Bone marrow (tissue), 2 donors: ENCODE measurements at regions not wholly inside any gene's neighbourhood (a gene's known extent, or its start where the extent isn't known, plus 50 kb on each side); places are given as distances from the start of the nearest gene placed in this dataset.
"Not testable (repeated sequence)": the region's sequence is repeated elsewhere in the genome, so short reads cannot be mapped to it uniquely, and the experiment has no call there.

Source experiments
- DNase-seq, 2 donors: peaks; one replicate each; lab custom pipeline; 2025; lab: John Stamatoyannopoulos, UW

DNA sequence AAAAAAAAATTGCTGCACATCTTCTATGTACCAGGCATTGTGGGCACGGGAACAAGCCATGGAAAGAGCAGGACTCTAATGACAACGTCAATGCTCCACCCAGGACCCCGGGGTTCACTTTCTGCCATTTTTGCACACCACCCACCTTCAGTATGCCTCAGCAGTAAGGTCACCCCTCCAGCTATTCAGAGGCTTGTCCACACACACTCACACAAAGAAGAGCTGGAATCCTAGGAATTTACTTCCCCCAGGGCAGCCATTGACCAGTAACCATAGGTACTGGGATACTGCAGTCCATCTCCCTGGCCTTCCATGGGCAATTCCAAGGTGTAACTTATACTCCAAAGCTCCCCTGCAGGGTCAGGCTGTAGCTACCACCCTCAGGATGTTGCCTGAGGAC, 170.8 kb downstream of the SUCLG1 start:
- DNase-seq, result no peak

DNA sequence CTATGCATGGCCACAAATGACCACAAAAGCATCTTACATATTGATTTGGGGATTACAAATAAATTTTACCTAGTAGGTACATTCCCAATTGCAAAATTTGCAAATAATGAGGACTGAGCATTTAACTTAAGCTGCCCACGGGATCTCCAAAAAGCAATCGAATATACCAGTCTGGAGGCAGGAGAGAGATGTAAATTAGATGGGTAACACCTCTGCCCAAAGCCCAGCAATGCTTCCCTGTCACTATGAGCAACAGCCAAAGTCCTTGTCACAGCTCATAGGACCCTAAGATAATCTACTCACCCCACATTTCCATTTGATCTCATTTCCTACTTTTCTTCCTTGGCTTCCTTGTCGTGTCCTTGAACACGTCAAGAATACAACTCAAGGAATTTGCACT, 172.2 kb downstream of the SUCLG1 start:
- DNase-seq, result no peak

DNA sequence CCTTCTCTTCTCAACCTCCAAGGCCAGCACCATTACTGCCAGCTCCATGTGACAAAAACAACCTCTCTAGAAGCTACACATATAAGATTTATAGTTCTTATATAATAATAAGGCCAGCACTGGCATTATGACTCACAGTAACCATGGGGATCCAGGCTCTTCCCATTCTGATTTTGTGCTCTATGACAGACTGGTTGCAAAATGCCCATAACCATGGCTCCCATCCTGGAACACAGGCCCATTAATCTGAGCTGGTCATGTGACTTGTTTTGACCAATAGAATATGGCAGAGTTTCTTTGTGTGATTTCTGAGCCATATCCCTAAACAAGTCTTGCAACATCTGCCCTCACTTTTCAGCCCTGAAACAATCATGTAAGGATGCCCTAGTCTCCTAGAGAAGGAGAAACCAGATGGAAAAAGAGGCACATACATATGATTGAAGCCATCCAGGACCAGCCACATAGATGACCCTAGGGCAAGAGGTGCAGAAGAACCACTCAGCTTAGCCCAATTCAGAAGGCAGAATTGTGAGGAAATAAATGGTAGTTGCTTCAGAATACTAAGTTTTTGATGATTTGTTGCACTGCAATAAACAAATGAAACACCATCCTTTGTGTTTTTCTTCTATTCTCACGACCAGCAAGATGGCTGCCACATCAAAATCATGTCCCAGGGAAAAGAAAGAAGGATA, 173.9 kb downstream of the SUCLG1 start:
- no peak for DNase-seq

DNA sequence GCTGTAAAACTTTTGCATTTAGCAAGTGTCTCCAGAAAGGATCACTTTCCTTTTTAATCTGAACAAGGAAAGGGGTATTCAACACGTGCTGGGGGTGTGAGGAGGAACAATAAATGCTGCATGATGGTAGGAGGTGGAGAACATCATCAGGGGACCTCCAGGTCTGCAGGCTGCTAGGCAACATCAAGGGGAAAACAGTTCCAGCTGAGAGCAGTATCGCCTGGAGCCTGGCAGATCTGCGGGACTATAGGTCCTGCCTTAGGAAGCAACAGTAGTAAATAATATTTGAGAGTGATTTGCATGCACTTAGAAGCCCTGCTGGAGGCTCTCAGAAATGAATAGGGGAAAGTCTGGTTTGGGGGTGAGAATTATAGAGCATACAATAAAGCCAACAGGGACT, 175.6 kb downstream of the SUCLG1 start:
- DNase-seq, result no peak

DNA sequence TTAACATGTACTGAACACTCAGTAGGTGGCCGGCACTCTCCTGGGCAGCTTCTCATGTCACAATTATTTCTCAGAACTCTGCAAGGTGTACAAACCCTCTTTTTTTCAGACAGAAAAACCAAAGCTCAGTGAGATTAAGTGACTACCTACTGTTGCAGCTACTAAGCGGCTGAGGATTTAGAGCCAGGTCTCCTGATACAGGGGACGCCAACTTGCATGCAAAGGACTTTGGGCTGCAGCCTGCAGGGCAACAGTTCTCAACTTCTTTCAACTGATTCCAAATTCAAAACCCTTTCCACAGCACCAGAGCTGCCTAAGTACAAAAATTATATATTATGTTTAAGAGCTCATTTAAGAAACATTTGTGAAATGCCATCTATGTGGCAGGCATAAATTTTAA, 177.6 kb downstream of the SUCLG1 start:
- DNase-seq, result no peak

DNA sequence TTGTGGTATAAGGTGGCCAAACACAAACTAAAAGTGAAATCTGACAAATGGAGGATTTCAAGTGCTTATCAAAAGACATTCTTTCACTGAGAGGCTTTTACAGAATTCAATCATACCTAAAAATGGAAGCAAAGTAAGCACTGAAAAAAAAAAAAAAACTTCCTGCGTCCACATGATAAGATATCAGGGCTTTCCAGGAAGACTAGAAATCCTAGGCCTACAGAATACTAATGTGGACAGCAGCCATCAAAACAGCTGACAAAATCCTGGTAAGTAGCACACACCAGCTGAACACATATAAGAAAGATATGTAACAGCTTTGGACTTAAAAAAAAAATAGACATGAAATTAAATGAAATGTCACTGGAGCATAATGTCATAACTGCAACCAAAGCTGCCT, 178.2 kb downstream of the SUCLG1 start:
- DNase-seq, result no peak

DNA sequence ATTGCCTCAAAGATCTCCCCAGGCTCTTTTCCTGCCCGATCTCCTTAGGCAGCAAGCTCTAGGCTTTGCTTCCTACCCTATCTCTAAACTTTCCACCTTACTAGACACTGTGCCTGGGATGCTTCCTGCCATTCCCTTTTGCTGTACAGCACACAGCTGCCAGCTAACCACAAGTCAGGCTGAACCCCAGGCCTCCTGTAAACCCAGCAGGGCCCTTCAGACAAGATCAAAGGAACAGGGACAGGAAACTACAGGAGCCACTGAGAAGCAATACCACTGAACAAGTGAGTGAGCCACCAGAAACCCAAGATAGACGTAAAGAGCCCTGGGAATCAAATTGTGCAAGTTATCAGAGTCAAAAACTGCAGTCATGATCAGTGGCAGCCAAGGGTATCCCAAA, 180.7 kb downstream of the SUCLG1 start:
- no peak for DNase-seq

DNA sequence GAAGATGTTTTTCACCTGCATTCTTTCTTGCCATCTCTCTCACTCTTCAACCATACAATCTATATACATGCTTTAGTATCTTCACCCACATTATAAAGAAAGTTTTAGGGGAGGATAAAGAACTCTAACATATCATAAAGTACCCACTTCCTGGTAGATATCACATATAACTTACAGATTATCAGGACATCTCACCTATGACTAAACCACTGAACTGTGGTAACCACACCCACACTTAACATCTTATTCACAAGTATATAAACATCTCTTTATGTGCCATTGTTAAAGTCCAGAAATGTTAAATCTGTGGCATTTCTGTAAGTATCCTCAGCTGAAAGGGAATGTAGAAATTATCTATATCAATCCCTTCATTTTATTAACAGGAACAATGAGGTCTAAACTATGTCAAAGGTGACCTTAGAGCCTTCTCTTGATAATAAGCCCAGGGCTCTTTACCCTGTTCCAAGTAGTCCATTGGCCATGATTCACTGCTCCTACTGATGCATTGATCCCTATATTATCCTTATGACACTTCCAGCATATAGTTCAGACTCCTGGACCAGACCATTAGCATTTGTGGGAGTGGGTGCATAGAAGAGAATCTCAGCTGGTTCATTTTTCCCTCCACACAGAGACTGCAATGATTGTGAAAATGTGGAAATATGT, 182.4 kb downstream of the SUCLG1 start:
- DNase-seq, result no peak

DNA sequence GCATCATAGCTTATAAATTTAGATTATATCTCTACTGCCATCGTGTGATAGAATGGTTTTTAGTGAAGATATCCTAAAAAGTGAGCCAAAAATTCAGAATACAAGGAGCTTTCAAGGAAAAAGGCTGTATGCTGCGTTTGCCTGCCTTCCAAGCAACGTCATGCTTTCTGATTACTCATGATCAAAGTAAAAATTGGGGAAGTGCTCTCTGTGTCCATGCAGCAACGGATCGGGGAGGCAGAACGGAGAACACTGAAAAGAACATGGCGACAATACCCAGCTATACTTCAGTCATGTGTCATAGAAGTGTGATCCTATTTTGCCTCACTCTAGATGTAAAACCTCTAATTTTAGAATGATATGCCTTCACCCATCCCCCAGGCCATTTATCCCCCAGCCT, 185.7 kb downstream of the SUCLG1 start:
- DNase-seq, result no peak

DNA sequence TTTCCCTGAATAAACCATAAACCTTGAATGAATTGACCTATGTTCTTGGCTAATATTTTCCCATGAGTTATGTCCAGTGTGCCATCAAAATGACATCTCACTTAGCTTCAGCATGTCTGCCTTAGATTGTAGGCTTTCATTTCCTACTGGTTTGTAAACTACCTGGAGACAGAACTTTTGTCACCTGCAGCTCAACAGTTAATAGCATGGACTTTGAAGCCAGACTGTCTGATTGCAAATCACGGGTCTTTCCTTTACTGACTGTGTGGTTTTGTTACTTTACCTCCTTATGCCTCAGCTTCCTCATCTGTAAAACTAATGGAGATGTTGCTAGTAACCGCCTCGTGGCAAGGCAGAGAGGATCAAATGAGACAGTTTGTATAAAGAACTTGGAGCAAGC, 187.1 kb downstream of the SUCLG1 start:
- DNase-seq, result no peak

DNA sequence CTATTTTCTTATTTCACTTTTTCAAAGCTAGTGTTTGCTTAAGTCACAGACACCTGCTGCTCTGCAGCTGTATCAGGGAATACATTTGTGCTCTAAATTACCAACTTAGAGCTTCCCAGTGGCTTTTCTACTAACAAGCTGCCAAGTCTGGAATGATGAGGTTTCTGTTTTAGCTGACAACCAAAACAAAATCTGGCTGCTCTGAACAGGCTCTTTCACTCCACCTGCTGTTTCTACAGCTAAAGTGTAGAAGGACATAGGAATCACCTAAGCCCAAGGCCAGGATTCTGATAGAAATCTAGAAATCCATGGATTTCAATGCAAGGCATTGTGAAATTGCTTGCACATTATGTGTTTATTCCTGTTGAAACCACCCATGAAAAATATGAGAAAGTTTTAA, 201.2 kb downstream of the SUCLG1 start:
- no peak for DNase-seq

DNA sequence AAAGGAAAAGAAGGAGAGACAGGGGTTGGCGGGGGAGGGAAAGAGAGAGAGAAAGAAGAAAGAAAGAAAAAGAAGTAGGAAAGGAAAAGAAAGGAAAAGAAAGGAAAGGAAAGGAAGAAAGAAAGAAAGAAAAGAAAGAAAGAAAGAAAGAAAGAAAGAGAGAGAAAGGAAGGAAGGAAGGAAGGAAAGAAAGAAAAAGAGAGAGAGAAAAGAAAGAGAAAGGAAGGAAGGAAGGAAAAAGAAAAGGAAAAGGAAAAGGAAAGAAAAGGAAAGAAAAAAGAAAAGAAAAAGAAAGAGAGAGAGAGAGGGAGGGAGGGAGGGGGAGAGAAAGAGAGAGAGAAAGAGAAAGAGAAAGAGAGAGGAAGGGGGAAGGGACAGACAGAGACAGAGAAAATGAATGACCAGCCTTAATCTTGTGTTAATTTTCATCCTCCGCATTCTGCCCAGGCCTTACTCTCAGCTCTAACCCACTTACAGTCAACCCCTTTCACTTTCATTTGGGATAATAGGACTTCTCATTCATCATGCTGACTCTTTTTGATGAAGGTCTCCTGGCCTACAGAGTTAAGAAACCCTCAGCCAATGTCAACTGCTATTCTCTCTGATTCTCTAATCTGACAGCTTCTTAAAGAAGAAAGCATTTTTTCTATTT, 207.3 kb downstream of the SUCLG1 start:
- no peak for DNase-seq

DNA sequence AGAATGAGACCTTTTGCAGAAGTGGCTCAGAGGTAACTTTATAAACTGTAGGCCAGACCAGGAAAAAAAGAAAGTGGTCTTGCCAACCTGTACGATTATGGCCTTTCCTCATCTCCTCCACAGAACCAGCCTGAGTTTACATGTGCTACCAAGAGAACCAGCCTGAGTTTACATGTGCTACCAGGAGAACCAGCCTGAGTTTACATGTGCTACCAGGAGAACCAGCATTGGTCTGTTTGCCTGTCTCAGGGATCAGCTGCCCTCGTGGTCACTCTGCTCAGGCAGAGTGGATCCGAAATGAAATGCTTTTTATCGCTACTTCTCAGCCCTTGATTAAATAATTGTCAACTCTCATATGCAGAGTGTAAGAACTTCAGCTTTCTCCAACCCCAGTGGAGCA, 209.9 kb downstream of the SUCLG1 start:
- no peak for DNase-seq

DNA sequence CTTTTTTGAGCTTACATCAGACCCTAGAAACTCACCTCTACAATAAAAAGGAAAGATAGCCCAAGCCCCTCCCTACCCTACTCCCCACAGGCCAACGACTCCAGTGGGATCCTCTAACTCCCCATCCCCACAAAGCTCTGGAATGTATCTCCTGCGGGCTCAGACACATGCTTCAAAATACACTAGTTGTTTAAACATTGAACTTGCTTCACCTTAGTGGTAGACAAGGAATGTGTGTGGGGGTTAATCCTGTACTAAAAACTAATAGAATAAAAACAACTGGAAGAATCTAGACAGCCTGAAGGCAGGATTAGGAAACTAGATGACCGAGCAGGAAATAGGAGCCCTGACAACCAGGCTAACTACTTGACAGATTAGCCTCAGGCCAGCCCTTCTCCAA, 211.5 kb downstream of the SUCLG1 start:
- no peak for DNase-seq

DNA sequence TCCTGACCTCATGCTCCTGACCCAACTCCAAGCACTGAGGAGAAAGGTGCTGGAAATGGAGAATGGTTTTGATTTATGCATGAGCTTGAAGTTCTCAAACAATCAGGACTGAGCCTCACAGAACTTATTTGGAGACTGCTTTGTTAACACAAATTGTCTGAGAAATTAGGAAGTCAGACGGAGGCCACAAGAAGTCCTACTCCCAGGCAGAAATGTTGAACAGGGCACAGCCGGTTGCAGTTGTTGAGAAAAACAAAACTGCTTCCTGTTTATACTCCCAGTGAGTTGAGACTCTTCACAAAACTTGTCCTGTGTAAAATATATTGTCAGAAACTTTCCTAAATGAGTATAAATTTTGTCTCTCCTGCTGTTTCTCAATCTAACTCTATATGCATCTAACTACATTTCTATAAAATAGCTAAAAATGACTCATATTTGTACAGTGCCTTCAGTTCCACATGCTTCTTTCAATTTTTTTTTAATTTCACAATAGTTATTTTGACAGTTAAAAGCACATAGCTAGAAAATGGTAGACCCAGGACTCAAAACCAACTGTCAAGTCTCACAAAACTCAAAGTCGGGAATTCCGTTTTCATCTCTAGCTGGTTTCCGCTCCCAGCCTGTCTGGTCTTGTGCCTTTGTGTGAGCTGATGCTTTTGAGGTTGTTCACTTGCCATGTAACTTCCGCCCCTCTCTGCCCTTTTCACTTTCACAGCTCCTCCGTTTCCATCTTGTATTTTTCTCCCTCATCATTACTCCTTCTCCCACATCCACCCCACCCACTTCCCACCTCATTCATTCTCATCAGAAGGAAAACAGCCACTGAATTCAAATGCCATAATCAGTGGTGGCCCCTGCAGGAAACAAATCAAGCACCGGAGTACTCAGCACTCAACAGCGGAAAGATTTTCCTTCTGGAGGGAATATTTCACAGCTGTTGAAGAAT, 215.0 kb downstream of the SUCLG1 start:
- no peak for DNase-seq

DNA sequence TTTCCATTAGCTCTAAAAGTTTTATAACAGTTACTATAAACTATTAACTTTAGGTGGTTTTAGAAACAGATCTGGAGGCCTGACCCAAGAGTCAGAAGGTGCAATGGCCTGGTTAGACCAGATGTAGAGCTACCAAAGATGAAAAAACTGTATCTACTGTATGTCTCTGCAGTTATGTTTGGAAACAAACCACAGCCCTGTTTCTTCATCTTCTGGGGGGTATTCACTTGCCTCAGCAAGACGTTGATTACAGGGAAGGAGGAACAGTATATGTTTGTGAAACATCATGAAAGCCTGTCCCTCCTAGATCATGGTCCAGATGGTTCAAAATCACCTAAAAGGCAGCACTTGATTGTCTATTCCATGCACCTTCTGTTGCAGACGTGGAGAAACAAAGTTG, 220.2 kb downstream of the SUCLG1 start:
- no peak for DNase-seq

DNA sequence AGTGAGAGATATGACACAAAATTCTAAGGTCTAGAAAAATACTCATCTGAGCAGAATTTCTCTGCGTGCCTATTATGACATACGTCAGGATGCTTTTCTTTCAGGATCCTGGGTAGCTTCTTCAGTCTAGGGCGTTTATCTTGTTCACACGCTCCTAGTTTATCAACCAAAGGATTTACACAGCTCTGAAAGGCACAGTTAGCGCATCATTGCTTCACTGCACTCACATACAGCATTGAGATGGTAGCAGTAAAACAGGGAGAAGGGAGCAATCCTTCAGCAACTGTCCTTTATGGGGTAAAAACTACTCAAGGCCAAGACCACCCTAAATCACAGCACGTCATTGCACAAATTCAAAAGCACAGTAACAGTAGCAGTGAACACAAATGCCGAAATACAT, 222.8 kb downstream of the SUCLG1 start:
- no peak for DNase-seq

DNA sequence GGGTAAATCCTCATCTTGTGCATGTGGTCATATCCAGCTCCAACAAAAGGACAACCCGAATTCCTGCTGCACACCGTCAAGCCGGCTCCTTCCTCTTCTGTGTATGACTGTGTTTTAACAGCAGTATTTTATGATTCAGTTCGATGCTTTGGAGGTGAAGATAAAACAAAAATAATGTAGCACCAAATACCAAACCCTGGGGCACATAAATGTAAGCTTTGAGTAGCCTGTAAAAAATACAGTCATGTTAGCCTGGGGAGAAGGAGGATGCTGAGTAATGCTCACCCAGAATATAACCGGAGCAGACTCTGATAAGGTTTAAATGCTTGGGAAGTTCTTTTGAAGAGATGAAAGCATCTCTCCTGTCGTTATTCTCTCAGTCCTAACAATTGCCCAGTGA, 225.0 kb downstream of the SUCLG1 start:
- no peak for DNase-seq

DNA sequence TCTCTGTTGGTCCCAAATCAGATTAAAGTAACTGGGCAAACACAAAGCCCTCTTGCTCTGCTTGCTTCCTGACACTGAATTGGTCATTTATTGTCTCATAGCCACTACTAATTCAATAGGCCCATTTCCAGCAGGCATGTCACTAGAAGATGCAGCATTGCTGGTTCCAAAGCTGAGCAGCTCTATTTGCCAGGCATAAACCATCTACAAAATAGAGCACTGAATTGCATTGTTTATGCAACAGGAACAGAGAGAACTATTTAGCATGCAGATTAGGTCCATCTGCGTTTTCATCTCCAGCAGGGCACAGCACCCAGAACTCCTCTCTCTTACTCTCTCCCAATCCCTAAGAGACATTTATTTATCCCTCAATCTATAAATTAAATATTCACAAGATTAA, 227.6 kb downstream of the SUCLG1 start:
- no peak for DNase-seq

DNA sequence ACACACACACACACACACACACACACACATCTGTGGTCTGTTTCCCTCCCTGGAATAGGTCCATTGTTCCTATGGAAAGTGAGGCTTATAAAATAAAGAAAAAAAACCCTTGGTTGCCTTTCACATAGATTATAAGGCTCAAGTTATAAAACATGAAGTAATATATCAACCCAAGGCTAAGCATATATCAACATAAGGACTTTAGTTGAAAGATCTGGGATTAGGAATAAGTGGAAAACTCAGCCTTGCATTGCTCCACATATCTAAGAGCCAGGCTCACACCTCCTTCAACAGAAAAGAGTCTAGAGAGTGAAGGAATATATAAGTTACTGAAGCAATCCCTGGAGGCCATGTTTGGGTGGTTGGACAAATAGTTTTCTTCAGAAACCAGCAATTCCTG, 235.0 kb downstream of the SUCLG1 start:
- DNase-seq, result no peak

DNA sequence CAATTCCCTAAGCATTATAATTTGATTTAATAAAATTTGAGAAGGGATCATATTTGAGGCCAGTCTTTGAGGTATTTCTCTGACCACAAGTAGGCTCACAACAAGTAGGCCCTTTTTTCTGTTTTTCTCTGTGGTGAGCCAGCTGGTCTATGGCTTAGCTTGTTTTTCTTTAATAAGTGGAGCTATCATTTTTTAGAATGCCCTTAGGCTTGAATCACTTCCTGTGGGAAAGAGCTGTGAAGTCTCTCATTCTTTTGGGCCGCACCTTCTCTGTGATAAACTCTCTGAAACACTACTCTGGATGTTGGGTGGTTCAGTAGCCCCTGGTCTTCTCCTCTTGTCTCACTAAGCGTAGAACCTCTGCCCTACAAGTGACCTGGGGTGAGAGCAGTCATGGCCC, 235.9 kb downstream of the SUCLG1 start:
- DNase-seq, result no peak

DNA sequence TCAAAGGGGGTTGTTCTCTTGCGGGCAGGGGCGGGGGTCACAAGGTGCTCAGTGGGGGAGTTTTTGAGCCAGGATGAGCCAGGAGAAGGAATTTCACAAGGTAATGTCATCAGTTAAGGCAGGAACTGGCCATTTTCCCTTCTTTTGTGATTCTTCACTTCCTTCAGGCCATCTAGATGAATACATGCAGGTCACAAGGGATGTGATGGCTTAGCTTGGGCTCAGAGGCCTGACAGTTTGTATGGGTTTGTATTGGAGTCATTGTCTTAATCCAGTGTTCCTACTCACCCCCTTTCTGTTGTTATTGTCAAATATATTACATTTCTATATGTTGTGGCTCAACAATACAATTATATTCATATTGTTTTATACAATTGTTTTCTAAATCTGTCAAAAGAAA, 238.0 kb downstream of the SUCLG1 start:
- not testable (repeated sequence) for DNase-seq

DNA sequence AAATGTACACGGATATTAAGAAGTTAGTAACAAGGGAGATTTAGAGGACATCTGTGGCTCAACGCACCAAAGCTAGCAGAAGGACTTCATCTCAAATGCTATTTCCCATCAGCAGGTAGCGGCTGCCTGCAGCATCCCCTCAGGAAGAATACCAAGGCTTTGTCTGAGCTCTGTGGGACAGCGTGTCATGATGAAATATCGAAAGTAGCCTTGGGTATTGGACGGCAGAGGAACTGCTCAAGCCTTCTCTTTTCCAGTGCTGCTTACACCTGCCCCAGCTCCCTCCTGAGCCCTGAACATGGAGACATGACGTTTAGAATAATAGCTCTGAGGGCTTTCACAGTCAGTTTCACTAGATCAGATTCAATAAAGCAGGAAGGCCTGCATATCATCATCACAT, 241.6 kb downstream of the SUCLG1 start:
- no peak for DNase-seq
